ENCODE measurements at regions not wholly inside any gene's neighbourhood (a gene's known extent, or its start where the extent isn't known, plus 50 kb on each side); places are given as distances from the start of the nearest gene placed in this dataset.

DNA sequence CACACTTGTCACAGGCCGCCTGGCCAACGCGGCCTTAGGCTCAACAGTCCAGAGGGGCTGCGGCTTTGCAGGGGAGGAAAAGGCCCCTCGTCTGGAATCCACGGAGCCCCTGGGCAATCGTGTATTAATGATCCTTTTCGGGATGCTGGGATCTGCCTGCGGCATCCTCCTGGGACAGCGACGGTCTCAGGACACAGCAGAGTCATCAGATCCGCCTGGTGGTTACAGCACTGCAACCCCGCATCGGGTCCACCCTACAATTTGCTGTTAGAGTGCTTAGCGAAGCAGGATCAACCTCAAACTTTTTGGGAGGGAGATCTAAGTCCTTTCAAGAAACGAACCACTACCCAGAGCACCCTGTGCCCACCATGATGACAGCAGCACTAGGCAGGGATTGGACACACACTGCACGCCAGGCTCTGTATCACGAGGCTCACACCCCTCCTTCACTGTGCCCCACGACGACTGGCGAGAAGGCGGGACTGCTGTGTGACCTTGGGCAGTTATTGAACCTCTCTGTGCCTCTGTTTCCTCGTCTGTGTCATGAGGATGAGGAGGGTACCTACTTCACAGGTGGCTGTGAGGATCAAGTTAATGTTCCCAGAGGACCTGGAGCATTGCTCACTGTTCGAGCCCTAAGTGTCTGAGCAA is 100.4 kb upstream of the COL5A1 start:
- TF ChIP-seq CTCF (IDR thresholded peaks at IDR 0.05) (no peak), EP300 (IDR thresholded peaks at IDR 0.05) (no peak), POLR2A (IDR thresholded peaks at IDR 0.05) (no peak), POLR2AphosphoS5 (IDR thresholded peaks at IDR 0.05) (no peak)
